GM18517 (cell line): ENCODE measurements at regions not wholly inside any gene's neighbourhood (a gene's known extent, or its start where the extent isn't known, plus 50 kb on each side); places are given as distances from the start of the nearest gene placed in this dataset.

ENCODE experiments used
- ATAC-seq: cut with Tn5 transposase; IDR thresholded peaks from one replicate; pipeline ENCODE4 v1.9.1; 2021; ENCODE audit warnings: mild to moderate bottlenecking, moderate library complexity; ENCODE audit not compliant: unreplicated experiment

DNA sequence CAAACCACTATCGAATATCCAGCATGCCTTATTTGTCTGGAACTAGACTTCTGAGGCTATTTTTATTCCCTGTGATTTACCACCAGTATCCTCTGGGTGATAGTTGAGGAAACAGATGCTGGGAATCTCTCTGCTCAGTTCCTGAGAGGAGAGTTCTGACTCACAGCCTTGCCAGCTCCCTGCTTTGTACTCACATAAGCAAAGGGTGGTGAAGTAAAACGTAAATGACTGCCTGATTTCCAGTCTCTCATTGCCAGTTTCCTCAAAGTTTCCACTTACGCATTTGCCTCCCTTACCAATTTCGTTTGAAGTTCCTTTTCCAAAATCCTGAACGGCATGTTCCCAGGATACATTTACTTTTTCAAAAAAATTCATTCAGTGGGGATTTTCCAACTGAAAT is 69.2 kb upstream of the HNRNPA3 start:
- no peak for ATAC-seq

- ATAC-seq, result peak; percentile 73
These were observed 65.4 kb upstream of the HNRNPA3 start for GRCh38 chr2:177147093-177147694.

DNA sequence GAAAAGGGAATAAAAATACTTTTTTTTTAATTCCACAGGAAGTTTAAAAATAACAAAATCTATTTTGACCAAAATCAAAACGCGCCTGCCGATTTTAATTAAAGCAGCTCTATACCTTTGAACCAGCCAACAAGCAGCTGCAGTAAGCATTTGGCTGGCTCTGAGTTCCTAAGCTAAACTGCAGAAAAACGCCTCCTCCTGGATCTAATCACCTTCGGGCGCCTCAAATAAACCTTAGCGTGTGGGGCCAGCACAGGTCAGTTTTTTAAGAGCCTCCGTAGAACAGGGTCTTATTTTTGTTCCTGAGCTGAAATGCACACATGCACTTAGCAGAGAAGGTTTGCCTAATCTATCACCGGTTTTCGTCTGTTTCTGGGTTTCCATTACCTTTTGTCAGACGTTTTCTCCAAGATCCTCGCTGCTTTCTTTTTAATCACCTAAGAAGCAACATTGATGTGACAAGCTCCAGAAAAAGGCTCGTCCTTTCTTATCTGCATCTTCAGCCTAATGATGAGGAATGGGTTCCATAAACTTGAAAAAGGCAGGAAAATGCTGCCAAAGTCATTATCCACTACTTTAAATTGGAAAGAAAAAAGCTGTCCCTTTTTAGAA is 64.7 kb upstream of the HNRNPA3 start:
- ATAC-seq, result no peak

DNA sequence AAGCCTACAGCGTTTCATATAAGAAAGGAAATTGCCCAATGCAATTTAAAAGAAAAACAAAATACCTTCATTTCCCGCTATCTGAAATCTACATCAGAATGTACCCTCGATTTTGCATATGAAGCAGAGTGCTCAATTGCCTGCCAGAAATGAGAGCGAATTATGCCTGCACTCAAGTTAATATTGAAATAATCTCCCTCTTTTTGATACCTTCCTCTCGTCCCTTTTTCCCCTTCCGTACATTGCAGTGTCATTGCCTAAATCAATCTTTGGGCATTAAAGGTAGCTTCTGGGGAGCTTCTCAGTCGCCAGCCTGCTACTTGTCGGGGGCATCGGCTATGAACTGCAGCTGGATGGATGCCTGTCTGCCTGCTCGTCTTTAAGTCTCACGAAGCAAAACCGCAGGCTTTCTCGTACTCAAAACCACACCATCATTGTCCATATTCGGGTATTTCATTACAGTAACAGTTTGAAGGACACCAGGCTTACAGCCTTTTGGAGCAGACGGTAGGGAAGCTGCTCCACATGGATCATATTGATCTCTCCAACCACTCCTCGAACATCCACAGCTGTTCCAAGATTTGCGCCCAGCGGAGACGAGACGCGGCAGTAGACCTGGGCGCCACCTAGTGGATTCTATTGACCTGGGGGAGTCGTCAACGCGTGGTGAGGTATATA is 64.0 kb upstream of the HNRNPA3 start:
- ATAC-seq, result peak; percentile 83

DNA sequence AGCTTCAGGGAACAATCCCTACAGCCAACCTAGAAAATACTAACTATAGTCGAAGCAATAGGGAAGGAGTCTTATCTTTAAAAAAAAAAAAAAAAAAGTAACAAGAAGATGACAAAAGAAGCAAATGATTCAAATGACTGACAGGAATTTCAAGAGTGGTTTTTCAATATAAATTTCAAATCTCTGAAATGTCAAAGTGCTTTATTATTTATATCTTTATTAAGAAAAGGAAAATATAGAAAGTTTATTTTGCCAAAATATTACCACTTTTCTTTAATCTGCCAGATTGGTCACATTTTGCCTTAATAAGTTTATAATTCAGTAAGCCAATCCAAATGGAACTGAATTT is 63.5 kb upstream of the HNRNPA3 start:
- no peak for ATAC-seq

- ATAC-seq, result no peak
These were observed 58.8 kb upstream of the HNRNPA3 start for GRCh38 chr2:177153805-177154204.

- ATAC-seq, result no peak
These were observed 57.8 kb upstream of the HNRNPA3 start for GRCh38 chr2:177154809-177155208.

DNA sequence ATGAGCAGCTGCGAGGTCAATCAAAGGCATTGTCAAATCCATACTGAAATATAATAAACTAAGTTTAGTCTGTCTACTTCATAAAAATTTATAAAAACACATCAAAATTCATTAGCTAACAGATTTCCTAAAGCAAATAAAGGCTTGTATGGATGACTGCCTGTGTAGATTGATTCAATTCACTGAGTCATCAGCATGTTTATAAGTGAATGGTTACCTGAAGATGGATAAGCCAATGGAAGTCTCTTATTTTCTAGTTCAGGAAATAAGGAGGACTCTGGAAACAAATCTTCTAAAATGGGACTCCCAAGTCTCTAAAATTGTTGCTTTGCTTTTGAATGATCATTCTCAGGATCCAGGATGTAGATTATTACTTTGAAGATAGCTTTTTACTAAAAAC is 57.0 kb upstream of the HNRNPA3 start:
- ATAC-seq, result no peak

DNA sequence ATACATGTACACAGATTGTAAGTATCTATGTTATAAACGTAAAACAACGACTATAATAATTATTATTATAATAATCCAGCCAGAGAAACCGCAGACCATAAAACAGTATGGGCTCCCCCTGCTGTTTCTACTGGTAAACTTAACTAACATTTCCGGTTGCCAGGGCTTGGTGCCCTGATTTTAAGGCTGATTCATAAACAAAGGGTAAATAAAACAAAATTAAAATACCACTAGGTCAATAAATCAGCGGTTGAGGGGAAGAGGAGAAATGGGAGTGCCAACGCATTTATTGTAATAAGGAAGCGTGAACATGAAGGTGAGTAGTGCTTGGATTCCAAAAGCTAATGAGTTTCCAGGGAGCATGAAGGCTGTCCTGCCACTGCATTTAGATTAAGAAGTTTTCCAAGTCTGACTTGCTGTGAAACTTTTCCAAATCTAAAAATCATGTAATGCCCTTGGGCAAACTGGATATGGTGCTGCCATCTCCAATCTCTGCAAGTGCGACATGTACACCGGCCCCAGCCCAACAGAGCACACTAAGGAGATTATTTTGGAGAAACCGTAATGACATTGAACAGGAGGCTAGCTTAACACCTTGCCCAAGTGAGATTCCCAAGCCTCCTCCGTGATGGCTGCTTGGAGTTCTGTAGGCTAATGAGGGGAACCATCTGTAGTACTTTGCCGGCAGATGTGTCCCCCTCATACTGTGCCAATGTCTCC is 50.7 kb upstream of the HNRNPA3 start:
- no peak for ATAC-seq
